ENCODE measurements at regions not wholly inside any gene's neighbourhood (a gene's known extent, or its start where the extent isn't known, plus 50 kb on each side); places are given as distances from the start of the nearest gene placed in this dataset.
"Not testable (repeated sequence)": the region's sequence is repeated elsewhere in the genome, so short reads cannot be mapped to it uniquely, and the experiment has no call there.

GRCh38 chr4:22634541-22635181 is 58.1 kb upstream of the GBA3 start:
- no TSS peak for BruUV-seq (replicated peaks)
- POLR2A ChIA-PET (ENCODE audit: low non-redundant PET): no interaction called here
- Histone ChIP-seq H3K9me3 (ENCODE audit: low read depth, low read length, poor library complexity, severe bottlenecking) (no peaks in the 10 kb centered on the region), H3K4me1 (ENCODE audit: insufficient read depth, low read length, poor library complexity, severe bottlenecking) (no peaks in the 10 kb centered on the region), H3K4me3 (ENCODE audit: low read depth, low read length, poor library complexity, severe bottlenecking) (no peak overlapping the region), H3K36me3 (ENCODE audit: insufficient read depth, low read length, poor library complexity, severe bottlenecking) (no peaks in the 10 kb centered on the region), H3K27me3 (replicated peaks; ENCODE audit: insufficient read depth, low read depth, low read length, poor library complexity) (no peaks in the 10 kb centered on the region), H3K27ac (ENCODE audit: low read depth, low read length, poor library complexity, severe bottlenecking) (no peak overlapping the region)
- CTCF ChIA-PET: no interaction called here
- no peak for DNase-seq (ENCODE audit: low spot score)
- intact Hi-C loops (cut with micrococcal nuclease; ENCODE audit: unreplicated experiment): no loop called here
- TF ChIP-seq CTCF (conservative IDR thresholded peaks at IDR 0.05; ENCODE audit: low read depth, low read length) (no peak), EZH2 (IDR thresholded peaks at IDR 0.05; ENCODE audit: borderline replicate concordance, low read depth, low read length, poor library complexity, severe bottlenecking) (no peak)

- CTCF ChIA-PET; H3K4me1 ChIP-seq (ENCODE audit: insufficient read depth, low read length, poor library complexity, severe bottlenecking); H3K4me3 ChIP-seq (ENCODE audit: low read depth, low read length, poor library complexity, severe bottlenecking); POLR2A ChIA-PET (ENCODE audit: low non-redundant PET); H3K9me3 ChIP-seq (ENCODE audit: low read depth, low read length, poor library complexity, severe bottlenecking); H3K27ac ChIP-seq (ENCODE audit: low read depth, low read length, poor library complexity, severe bottlenecking); H3K27me3 ChIP-seq (replicated peaks; ENCODE audit: insufficient read depth, low read depth, low read length, poor library complexity); BruUV-seq (replicated peaks); intact Hi-C loops (cut with micrococcal nuclease; ENCODE audit: unreplicated experiment); DNase-seq (ENCODE audit: low spot score); H3K36me3 ChIP-seq (ENCODE audit: insufficient read depth, low read length, poor library complexity, severe bottlenecking): not testable (repeated sequence)
Observed at GRCh38 chr4:22635182-22635549, 57.6 kb upstream of the GBA3 start.

GRCh38 chr4:22635692-22636091 is 57.0 kb upstream of the GBA3 start:
- no peaks in the 10 kb centered on the region for H3K27me3 ChIP-seq (replicated peaks; ENCODE audit: insufficient read depth, low read depth, low read length, poor library complexity)
- intact Hi-C loops (cut with micrococcal nuclease; ENCODE audit: unreplicated experiment): no loop called here
- no peak overlapping the region for H3K27ac ChIP-seq (ENCODE audit: low read depth, low read length, poor library complexity, severe bottlenecking)
- POLR2A ChIA-PET (ENCODE audit: low non-redundant PET): no interaction called here
- CTCF ChIA-PET: no interaction called here
- no peaks in the 10 kb centered on the region for H3K36me3 ChIP-seq (ENCODE audit: insufficient read depth, low read length, poor library complexity, severe bottlenecking)
- no peaks in the 10 kb centered on the region for H3K9me3 ChIP-seq (ENCODE audit: low read depth, low read length, poor library complexity, severe bottlenecking)
- DNase-seq (ENCODE audit: low spot score): no peak
- H3K4me3 ChIP-seq (ENCODE audit: low read depth, low read length, poor library complexity, severe bottlenecking): no peak overlapping the region
- BruUV-seq (replicated peaks): no TSS peak
- no peaks in the 10 kb centered on the region for H3K4me1 ChIP-seq (ENCODE audit: insufficient read depth, low read length, poor library complexity, severe bottlenecking)
- no peak for TF ChIP-seq CTCF (conservative IDR thresholded peaks at IDR 0.05; ENCODE audit: low read depth, low read length)
- TF ChIP-seq EZH2 (IDR thresholded peaks at IDR 0.05; ENCODE audit: borderline replicate concordance, low read depth, low read length, poor library complexity, severe bottlenecking): no peak

- BruUV-seq (replicated peaks): no TSS peak
- Histone ChIP-seq H3K27ac (ENCODE audit: low read depth, low read length, poor library complexity, severe bottlenecking) (no peak overlapping the region), H3K9me3 (ENCODE audit: low read depth, low read length, poor library complexity, severe bottlenecking) (no peaks in the 10 kb centered on the region), H3K4me3 (ENCODE audit: low read depth, low read length, poor library complexity, severe bottlenecking) (no peak overlapping the region), H3K4me1 (ENCODE audit: insufficient read depth, low read length, poor library complexity, severe bottlenecking) (no peaks in the 10 kb centered on the region), H3K36me3 (ENCODE audit: insufficient read depth, low read length, poor library complexity, severe bottlenecking) (no peaks in the 10 kb centered on the region), H3K27me3 (replicated peaks; ENCODE audit: insufficient read depth, low read depth, low read length, poor library complexity) (no peaks in the 10 kb centered on the region)
- intact Hi-C loops (cut with micrococcal nuclease; ENCODE audit: unreplicated experiment): no loop called here
- CTCF ChIA-PET: no interaction called here
- POLR2A ChIA-PET (ENCODE audit: low non-redundant PET): no interaction called here
- TF ChIP-seq CTCF (conservative IDR thresholded peaks at IDR 0.05; ENCODE audit: low read depth, low read length): no peak
- TF ChIP-seq EZH2 (IDR thresholded peaks at IDR 0.05; ENCODE audit: borderline replicate concordance, low read depth, low read length, poor library complexity, severe bottlenecking): no peak
- no peak for DNase-seq (ENCODE audit: low spot score)
Observed at GRCh38 chr4:22637306-22637705, 55.4 kb upstream of the GBA3 start.
